Activated CD4-positive, CD25-positive, alpha-beta regulatory T cell treated with anti-CD3 and anti-CD28 coated beads, Interleukin-2, amount 50 U/mL, for 24 hours (primary cell): ENCODE measurements at regions not wholly inside any gene's neighbourhood (a gene's known extent, or its start where the extent isn't known, plus 50 kb on each side); places are given as distances from the start of the nearest gene placed in this dataset.
"Not testable (repeated sequence)": the region's sequence is repeated elsewhere in the genome, so short reads cannot be mapped to it uniquely, and the experiment has no call there.

Source experiments
- ATAC-seq, 2 donors: fragments of 150-1000 bp; cut with Tn5 transposase; one replicate each; pipeline ENCODE4 v1.10.0; 2021; ENCODE audit warnings: mild to moderate bottlenecking in 1 of 2, moderate library complexity in 1 of 2

- not testable (repeated sequence) for ATAC-seq
Measured at GRCh38 chr21:35590284-35590683, 470.0 kb downstream of the SETD4 start.

GRCh38 chr21:35587841-35588380 lies 472.4 kb downstream of the SETD4 start:
- ATAC-seq: no peak

DNA sequence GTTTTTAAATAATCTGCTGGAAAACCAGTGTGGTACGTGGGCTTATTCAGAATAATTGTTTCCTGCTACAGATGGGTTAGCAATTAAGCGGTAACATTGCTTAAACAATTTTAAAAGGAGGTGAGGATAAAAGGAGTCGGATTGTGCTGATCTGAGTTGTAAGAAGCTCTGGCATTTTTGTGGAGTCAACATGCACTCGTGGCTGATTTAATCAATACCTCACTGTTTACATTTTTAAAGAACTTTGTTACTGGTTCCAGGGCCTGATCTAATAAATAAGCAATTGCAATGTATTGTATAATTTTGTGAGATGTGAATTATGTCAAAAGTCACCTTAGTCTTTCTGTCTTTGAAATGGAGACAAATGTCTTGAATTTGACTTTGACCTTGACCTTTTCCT lies 474.0 kb downstream of the SETD4 start:
- ATAC-seq: no peak

GRCh38 chr21:35585878-35586277 lies 474.4 kb downstream of the SETD4 start:
- ATAC-seq: no peak

- no peak for ATAC-seq
Measured at GRCh38 chr21:35585155-35585554, 475.2 kb downstream of the SETD4 start.

DNA sequence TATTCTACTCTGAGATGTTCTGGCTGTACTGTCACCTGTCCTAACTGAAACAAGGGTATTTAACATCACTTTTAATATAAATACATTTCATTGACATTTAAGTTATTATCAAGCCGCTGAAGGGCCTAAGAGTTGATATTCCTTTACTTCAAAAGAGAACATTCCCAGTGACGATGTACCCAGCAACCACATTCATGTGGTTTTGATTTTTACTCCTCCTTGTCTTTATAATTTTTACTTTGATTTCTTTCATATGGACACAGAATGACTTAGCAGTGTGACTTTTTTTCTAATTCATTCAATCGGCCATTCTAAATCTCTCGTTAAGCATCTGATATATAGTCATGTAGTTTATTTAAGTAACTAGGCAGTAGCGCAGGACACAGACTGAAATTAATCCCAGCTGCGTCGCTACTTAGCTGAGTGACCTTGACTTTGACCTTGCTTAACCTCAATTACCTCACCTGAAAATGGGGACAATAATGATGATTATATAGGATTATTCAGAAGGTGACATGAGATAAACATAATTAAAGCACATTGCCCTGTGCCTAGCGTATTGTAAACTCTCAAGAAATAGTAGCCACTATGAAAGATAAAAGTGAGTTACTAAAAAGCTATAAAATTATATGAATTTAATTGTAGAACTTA lies 476.6 kb downstream of the SETD4 start:
- no peak for ATAC-seq

DNA sequence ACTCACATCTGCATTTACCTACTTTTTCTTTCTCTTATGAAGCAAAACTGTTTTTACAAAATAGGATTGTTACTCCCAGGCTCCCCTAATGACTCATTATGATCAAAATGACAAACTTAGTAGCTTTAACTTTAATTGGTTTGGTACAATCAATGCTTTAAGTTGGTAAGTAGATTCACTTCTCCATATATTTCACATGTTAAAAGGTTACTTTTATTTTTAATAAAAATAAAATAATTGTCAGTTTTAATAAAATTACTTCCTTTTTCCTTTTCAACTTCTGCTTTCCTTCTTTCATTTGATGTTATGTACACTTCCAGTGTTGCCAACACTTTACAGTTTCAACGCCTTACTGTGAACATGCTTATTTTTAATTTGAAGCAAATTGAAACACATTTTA lies 477.6 kb downstream of the SETD4 start:
- ATAC-seq: no peak

DNA sequence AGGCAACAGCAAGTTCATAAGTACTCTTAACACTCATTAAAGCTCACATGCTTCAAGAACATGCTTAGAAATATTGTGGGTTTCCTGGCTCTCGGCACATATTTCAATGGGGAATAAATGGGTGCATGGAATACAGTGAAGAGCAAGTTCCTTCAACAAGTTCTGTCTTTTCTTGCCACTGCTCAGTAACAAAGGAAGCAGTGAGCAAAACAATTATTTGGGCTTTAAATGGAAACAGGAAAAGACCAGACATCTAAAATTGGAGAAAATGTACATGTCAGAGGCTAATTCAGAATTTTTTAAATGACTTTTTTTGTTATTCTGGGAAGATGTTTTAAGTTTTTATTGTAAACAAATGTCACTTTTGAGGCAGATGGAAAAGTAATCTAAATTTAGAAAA lies 478.7 kb downstream of the SETD4 start:
- no peak for ATAC-seq

GRCh38 chr21:35579520-35580293 lies 480.6 kb downstream of the SETD4 start:
- ATAC-seq: peak; percentile 66 to 70

GRCh38 chr21:35578831-35579471 lies 481.4 kb downstream of the SETD4 start:
- peak; percentile 88 to 90 for ATAC-seq

- ATAC-seq: no peak
Measured at GRCh38 chr21:35578347-35578782, 482.0 kb downstream of the SETD4 start.

DNA sequence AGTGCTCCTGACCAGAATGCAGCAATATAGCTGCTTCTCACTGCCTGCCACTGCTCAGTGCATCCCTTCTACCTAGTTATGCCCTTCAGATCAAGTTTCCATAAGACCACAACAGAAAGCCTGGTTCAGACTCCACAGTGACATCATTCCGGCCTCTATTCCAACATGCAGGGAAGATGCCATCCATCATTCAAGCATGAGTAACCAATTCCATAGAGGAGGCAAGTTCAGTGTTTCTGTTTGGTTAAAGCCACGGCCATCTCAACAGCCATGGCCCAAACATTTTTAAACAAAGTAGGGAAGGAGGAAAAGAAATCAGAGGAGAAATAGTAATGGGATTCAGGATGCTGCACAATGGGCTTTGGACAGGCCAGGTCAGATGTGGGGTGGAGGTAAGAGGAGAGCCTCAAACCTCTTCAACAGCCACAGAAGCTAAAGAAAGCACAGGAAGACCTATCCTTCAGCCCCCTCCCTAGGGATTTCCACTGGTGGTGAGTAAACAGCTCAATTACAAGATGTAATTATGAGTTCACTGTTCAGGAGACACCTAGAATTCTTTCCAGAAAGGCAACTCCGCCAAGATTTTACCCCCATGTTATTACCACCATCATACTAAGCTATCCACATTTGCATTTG lies 484.9 kb downstream of the SETD4 start:
- ATAC-seq: no peak

DNA sequence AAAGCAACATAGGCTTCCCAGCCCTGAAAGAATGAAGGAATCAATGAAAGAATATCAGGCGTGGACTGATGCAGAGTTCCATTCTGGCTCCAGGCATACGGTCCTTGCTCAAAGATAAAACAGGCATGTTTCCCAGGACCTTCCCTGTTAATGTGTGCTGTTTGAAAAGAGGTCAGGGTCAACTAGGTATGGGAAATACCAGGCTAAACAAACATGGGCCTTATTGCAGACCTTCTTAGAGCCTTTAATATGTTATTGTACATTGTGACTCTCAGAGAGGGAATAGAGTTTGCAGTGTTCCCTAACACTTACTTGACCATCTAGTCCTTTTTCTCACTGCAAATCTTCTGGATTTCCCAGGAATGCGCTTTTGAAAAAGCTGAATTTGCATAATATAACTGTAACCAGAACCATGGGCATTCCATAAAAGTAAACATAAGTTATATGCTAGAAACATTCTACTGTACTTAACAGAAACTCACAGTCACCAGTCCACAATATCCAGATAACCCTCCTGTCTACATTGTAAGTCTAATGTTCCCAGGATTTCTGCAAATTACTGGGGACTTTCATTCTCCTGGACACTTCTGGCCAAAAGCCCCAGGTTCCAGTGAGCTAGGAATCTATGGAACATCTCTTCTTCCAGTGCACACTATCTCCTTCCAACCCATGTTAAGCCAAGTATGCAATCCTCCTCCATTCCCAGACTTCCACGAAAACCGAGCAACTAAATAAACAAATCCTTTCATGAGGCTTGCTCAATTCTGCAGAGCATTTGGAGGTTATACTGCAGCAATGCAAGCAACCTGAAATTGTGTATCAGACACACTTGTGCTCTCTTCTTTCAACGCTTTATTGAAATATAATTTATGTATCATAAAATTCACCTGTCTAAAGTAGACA lies 486.6 kb downstream of the SETD4 start:
- ATAC-seq: no peak

DNA sequence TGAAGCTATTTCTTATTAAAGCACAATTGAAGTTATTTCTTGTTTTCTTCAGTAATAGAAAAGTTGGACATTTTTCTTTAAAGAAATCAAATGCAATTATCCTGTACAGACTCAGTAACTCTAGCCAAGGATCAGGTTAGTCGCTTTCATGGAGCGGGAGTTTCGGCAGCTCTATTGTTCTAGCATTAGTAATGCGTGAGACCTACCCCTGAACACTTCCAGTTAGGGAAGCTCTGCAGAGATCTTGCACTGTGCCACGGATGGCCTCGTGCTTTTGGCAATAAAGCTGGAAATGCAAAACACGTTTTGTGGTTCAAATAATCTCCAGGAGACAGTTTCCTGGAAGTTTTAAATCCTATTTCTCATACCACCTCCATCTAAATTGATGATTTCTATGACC lies 488.4 kb downstream of the SETD4 start:
- ATAC-seq: no peak

- no peak for ATAC-seq
Measured at GRCh38 chr21:35568643-35569042, 491.7 kb downstream of the SETD4 start.

DNA sequence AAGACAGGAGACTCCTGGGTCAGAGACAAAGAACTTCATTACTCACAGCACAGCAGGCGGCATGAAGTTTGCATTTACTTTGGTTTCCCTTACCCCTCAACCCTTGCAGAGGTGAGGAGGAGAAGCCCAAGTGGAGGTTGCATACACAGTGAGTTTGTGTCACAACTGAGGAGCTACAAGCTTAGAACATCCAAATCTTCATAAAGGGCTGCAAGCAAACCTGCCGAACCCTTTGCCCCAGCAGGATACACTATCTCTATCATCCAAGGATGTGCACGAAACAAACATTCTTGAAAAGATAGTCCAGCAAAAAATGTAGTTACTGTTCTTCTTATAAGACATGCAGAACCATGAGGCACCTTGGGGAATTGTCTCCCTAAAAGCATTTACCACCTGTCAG lies 493.5 kb downstream of the SETD4 start:
- no peak for ATAC-seq

DNA sequence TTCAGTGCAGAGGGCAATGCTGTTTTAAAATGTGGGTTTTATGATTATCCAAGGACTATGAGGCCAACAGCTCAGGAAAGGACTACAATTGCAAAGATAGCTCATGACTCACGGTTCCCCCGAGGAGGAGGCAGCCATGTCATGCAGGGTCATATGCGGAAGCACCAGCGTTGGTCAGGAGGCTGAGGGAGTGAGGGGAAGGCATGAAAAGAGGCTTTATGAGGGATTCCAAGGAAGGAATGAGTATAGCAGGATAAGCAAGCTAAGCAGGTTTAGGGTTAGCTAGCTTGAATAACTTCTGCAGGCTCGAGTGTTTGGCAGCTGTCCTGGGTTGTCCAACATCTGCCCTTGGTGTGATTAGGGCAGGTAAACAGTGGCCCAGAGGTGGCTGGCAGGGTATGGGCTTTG lies 495.1 kb downstream of the SETD4 start:
- ATAC-seq: no peak

DNA sequence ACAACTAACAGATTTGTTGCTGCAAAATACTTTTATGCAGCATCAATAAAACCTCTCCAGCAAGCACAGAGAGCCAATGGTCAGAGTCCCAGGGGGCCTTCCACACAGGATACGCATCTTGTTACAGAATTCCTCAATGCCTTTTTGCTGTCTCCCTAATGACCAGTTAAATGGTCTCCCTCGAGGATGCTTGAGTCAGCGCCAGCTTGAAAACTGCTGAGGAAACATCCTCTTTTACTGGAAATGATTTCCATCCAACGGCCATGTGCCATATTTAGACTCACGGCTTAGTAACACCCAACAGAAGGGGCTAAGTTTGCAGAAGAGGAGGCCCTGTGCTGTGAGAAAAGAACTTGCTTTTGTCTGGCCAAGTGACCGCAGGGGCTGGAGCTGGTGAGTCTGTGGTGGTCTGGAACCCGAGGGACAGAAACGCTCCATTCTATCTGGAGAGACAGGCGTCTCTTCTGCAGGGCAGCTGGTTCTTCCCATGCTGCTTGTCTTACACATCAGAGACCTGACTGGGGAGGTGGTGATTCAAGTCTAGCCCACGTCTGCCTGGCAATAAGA lies 496.4 kb downstream of the SETD4 start:
- ATAC-seq: no peak

- ATAC-seq: no peak
Measured at GRCh38 chr21:35562876-35563275, 497.4 kb downstream of the SETD4 start.

GRCh38 chr21:35561116-35561515 lies 499.2 kb downstream of the SETD4 start:
- no peak for ATAC-seq

DNA sequence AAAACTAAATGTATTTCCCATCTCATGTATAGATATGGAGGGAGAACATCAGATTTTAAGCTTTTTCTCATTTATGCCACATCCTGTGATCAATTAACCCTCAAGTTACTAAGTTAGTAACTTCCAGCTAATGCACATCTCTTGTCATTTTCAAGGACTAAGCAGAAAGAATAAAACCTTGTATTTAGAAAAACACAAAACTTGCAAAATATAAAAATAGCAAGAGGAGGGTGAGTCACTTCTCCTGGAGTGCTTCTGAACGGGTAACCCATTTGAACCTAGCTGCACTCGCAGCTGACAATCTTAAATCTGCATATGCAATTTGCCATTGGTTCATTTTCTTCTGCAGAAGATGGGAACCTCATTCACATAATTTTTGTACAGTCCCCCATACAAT lies 500.5 kb downstream of the SETD4 start:
- ATAC-seq: no peak
